ENCODE measurements at regions not wholly inside any gene's neighbourhood (a gene's known extent, or its start where the extent isn't known, plus 50 kb on each side); places are given as distances from the start of the nearest gene placed in this dataset.
"Not testable (repeated sequence)": the region's sequence is repeated elsewhere in the genome, so short reads cannot be mapped to it uniquely, and the experiment has no call there.

- not testable (repeated sequence) for H3K4me1 ChIP-seq (ENCODE audit: control insufficient read depth in 2 of 2, insufficient read depth in 2 of 2, low read length in 2 of 2); H3K36me3 ChIP-seq (ENCODE audit: control insufficient read depth in 2 of 2, insufficient read depth in 2 of 2, low read length in 1 of 2); H3K27me3 ChIP-seq (ENCODE audit: control insufficient read depth in 2 of 2, insufficient read depth in 1 of 2, low read length in 1 of 2); H3K4me3 ChIP-seq (ENCODE audit: low read length in 2 of 2); DNase-seq (ENCODE audit: low read depth in 6 of 9, low spot score in 9 of 9); H3K9me3 ChIP-seq (ENCODE audit: control insufficient read depth in 2 of 2, insufficient read depth in 1 of 2, low read length in 1 of 2); H3K27ac ChIP-seq (ENCODE audit: low read depth in 1 of 2, low read length in 1 of 2)
- WGBS, result 80% methylated on average over 2 of the region's 2 CpGs
Measured at GRCh38 chr7:152499969-152500368, 64.2 kb upstream of the KMT2C start.

GRCh38 chr7:152495867-152496266 is 60.1 kb upstream of the KMT2C start:
- no peak overlapping the region for H3K4me3 ChIP-seq (ENCODE audit: low read length in 2 of 2)
- no peaks in the 10 kb centered on the region for H3K4me1 ChIP-seq (ENCODE audit: control insufficient read depth in 2 of 2, insufficient read depth in 2 of 2, low read length in 2 of 2)
- whole genome bisulfite sequencing, result 97% methylated on average over 2 of the region's 2 CpGs
- H3K9me3 ChIP-seq (ENCODE audit: control insufficient read depth in 2 of 2, insufficient read depth in 1 of 2, low read length in 1 of 2), result no peaks in the 10 kb centered on the region
- DNase-seq (ENCODE audit: low read depth in 6 of 9, low spot score in 9 of 9), result no peak
- no peaks in the 10 kb centered on the region for H3K36me3 ChIP-seq (ENCODE audit: control insufficient read depth in 2 of 2, insufficient read depth in 2 of 2, low read length in 1 of 2)
- H3K27ac ChIP-seq (ENCODE audit: low read depth in 1 of 2, low read length in 1 of 2), result no peak overlapping the region
- H3K27me3 ChIP-seq (ENCODE audit: control insufficient read depth in 2 of 2, insufficient read depth in 1 of 2, low read length in 1 of 2), result no peaks in the 10 kb centered on the region

- Histone ChIP-seq H3K4me1 (ENCODE audit: control insufficient read depth in 2 of 2, insufficient read depth in 2 of 2, low read length in 2 of 2) (no peaks in the 10 kb centered on the region), H3K27me3 (ENCODE audit: control insufficient read depth in 2 of 2, insufficient read depth in 1 of 2, low read length in 1 of 2) (no peaks in the 10 kb centered on the region), H3K9me3 (ENCODE audit: control insufficient read depth in 2 of 2, insufficient read depth in 1 of 2, low read length in 1 of 2) (no peaks in the 10 kb centered on the region), H3K27ac (ENCODE audit: low read depth in 1 of 2, low read length in 1 of 2) (no peak overlapping the region), H3K4me3 (ENCODE audit: low read length in 2 of 2) (no peak overlapping the region), H3K36me3 (ENCODE audit: control insufficient read depth in 2 of 2, insufficient read depth in 2 of 2, low read length in 1 of 2) (no peaks in the 10 kb centered on the region)
- DNase-seq (ENCODE audit: low read depth in 6 of 9, low spot score in 9 of 9), result no peak
- 98% methylated on average over 3 of the region's 3 CpGs for WGBS
Measured at GRCh38 chr7:152492952-152493351, 57.1 kb upstream of the KMT2C start.

DNA sequence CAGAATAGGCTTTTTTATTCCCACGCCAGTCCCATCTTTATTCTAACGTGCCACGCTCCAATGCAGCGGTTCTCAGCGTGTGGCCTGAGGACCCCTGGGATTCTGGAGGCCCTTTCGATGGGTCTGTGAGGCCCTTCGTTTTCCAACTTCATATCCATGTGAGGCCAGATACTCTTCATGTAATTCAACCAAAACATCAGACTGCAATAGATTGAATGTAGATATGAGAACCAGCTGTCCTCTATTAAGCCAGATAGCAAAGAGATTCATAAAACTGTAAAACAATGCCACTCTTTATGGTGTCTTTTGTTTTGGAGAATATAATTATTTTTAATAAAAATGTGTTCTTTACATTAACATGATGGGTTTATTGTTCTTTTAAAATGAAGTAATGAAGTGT is 53.2 kb upstream of the KMT2C start:
- H3K27ac ChIP-seq (ENCODE audit: low read depth in 1 of 2, low read length in 1 of 2), result no peak overlapping the region
- H3K36me3 ChIP-seq (ENCODE audit: control insufficient read depth in 2 of 2, insufficient read depth in 2 of 2, low read length in 1 of 2), result no peaks in the 10 kb centered on the region
- no peaks in the 10 kb centered on the region for H3K4me1 ChIP-seq (ENCODE audit: control insufficient read depth in 2 of 2, insufficient read depth in 2 of 2, low read length in 2 of 2)
- H3K4me3 ChIP-seq (ENCODE audit: low read length in 2 of 2), result no peak overlapping the region
- no peak for DNase-seq (ENCODE audit: low read depth in 6 of 9, low spot score in 9 of 9)
- no peaks in the 10 kb centered on the region for H3K9me3 ChIP-seq (ENCODE audit: control insufficient read depth in 2 of 2, insufficient read depth in 1 of 2, low read length in 1 of 2)
- 95% methylated on average over 7 of the region's 7 CpGs for WGBS
- no peaks in the 10 kb centered on the region for H3K27me3 ChIP-seq (ENCODE audit: control insufficient read depth in 2 of 2, insufficient read depth in 1 of 2, low read length in 1 of 2)

DNA sequence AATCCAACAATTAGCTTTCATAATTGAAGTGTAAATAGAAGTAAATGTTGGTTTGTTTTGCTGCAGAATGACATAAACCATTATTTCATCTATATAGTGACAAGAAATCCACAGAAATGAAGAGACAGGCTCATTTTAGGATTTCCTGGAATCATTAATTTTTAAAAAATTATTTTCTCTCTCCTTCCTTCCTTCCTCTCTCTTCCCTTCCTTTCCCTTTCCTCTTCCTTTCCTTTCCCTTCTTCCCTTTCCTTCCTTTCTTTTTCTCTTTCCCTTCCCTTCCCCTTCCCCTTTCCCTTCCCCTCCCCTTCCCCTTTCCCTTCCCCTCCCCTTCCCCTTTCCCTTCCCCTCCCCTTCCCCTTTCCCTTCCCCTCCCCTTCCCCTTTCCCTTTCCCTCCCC is 51.2 kb upstream of the KMT2C start:
- Histone ChIP-seq H3K27ac (ENCODE audit: low read depth in 1 of 2, low read length in 1 of 2) (no peak overlapping the region), H3K4me3 (ENCODE audit: low read length in 2 of 2) (no peak overlapping the region), H3K4me1 (ENCODE audit: control insufficient read depth in 2 of 2, insufficient read depth in 2 of 2, low read length in 2 of 2) (no peaks in the 10 kb centered on the region), H3K27me3 (ENCODE audit: control insufficient read depth in 2 of 2, insufficient read depth in 1 of 2, low read length in 1 of 2) (no peaks in the 10 kb centered on the region), H3K36me3 (ENCODE audit: control insufficient read depth in 2 of 2, insufficient read depth in 2 of 2, low read length in 1 of 2) (no peaks in the 10 kb centered on the region), H3K9me3 (ENCODE audit: control insufficient read depth in 2 of 2, insufficient read depth in 1 of 2, low read length in 1 of 2) (no peaks in the 10 kb centered on the region)
- DNase-seq (ENCODE audit: low read depth in 6 of 9, low spot score in 9 of 9), result no peak

DNA sequence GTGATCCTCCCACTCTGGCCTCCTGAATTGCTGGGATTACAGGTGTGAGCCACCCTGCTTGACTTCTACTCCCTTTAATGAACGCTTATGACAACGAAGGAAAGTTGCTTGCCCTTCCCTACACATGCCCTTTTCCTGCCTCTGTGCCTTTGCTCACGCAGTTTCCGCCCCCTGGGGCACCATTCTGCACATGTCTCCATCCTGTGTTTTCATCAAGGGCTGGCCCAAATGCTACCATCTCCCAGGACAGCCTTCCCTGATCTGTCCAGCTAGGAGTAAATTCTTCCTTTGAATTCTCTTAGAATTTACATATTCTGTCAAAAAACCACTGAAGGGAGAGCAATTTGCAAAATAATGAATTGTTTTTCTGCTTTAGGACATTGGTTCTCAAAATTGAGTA is 50.0 kb upstream of the KMT2C start:
- Histone ChIP-seq H3K27me3 (ENCODE audit: control insufficient read depth in 2 of 2, insufficient read depth in 1 of 2, low read length in 1 of 2) (no peaks in the 10 kb centered on the region), H3K36me3 (ENCODE audit: control insufficient read depth in 2 of 2, insufficient read depth in 2 of 2, low read length in 1 of 2) (no peaks in the 10 kb centered on the region), H3K4me3 (ENCODE audit: low read length in 2 of 2) (no peak overlapping the region), H3K27ac (ENCODE audit: low read depth in 1 of 2, low read length in 1 of 2) (no peak overlapping the region), H3K9me3 (ENCODE audit: control insufficient read depth in 2 of 2, insufficient read depth in 1 of 2, low read length in 1 of 2) (no peaks in the 10 kb centered on the region), H3K4me1 (ENCODE audit: control insufficient read depth in 2 of 2, insufficient read depth in 2 of 2, low read length in 2 of 2) (no peaks in the 10 kb centered on the region)
- no peak for DNase-seq (ENCODE audit: low read depth in 6 of 9, low spot score in 9 of 9)
- 98% methylated on average over 4 of the region's 4 CpGs for WGBS

Measured in thymus (tissue), 11 donors.